Liver (tissue), 8 donors: ENCODE measurements at regions not wholly inside any gene's neighbourhood (a gene's known extent, or its start where the extent isn't known, plus 50 kb on each side); places are given as distances from the start of the nearest gene placed in this dataset.

Experiments
- DNase-seq: peaks from one replicate; pipeline ENCODE4 v3.0.0-alpha.2; 2017; ENCODE audit warnings: low spot score
- H3K27ac ChIP-seq, 2 donors: one replicate each; pipeline ENCODE4 v1.7.0; 2013; ENCODE audit warnings: inconsistent platforms in 2 of 2, low read length in 2 of 2, control low read depth in 1 of 2, low read depth in 1 of 2, mild to moderate bottlenecking in 1 of 2
- H3K27me3 ChIP-seq, 4 donors: one replicate each; pipeline versions ENCODE4 v1.6.1 to v1.7.0; 2013; ENCODE audit warnings: low read length in 3 of 4, inconsistent platforms in 1 of 4, mild to moderate bottlenecking in 1 of 4, moderate library complexity in 1 of 4; ENCODE audit not compliant: control insufficient read depth in 4 of 4, insufficient read depth in 4 of 4
- H3K36me3 ChIP-seq, 4 donors: one replicate each; pipeline versions ENCODE4 v1.6.1 to v1.7.0; 2013; ENCODE audit warnings: low read length in 3 of 4, mild to moderate bottlenecking in 3 of 4, low read depth in 1 of 4, moderate library complexity in 1 of 4; ENCODE audit not compliant: control insufficient read depth in 4 of 4, insufficient read depth in 3 of 4
- H3K4me1 ChIP-seq, 4 donors: one replicate each; pipeline versions ENCODE4 v1.6.1 to v1.7.0; 2013; ENCODE audit warnings: low read length in 3 of 4, mild to moderate bottlenecking in 3 of 4, moderate library complexity in 1 of 4; ENCODE audit not compliant: control insufficient read depth in 4 of 4, insufficient read depth in 4 of 4
- H3K4me3 ChIP-seq, 3 donors: one replicate each; pipeline versions ENCODE4 v1.6.1 to v1.7.0; 2013; ENCODE audit warnings: low read length in 3 of 3, control low read depth in 1 of 3, low read depth in 1 of 3, mild to moderate bottlenecking in 1 of 3
- H3K9ac ChIP-seq, 2 donors: one replicate each; pipeline ENCODE4 v1.7.0; 2013; ENCODE audit warnings: low read length in 2 of 2, mild to moderate bottlenecking in 2 of 2, moderate library complexity in 2 of 2, control low read depth in 1 of 2, low read depth in 1 of 2
- H3K9me3 ChIP-seq, 4 donors: one replicate each; pipeline versions ENCODE4 v1.6.1 to v1.7.0; 2013; ENCODE audit warnings: low read length in 3 of 4; ENCODE audit not compliant: control insufficient read depth in 4 of 4
- CTCF ChIP-seq: fragments of 150-350 bp; IDR thresholded peaks from 2 replicates; pipeline ENCODE4 v1.5.1; 2017; ENCODE audit warnings: improper control_type of control experiment, low read depth, low read length; ENCODE audit not compliant: missing input control
- EGR1 ChIP-seq, 2 donors: IDR thresholded peaks; 2 replicates each; pipeline ENCODE4 v1.6.1; 2016 to 2018; ENCODE audit warnings: antibody characterized with exemption in 2 of 2, low read depth in 2 of 2
- FOXA1 ChIP-seq: IDR thresholded peaks from 2 replicates; pipeline ENCODE4 v1.6.1; 2016; ENCODE audit warnings: antibody characterized with exemption
- FOXA2 ChIP-seq: IDR thresholded peaks from 2 replicates; pipeline ENCODE4 v1.6.1; 2016; ENCODE audit warnings: antibody characterized with exemption
- GABPA ChIP-seq, 2 donors: IDR thresholded peaks in 1 of 2; conservative IDR thresholded peaks in 1 of 2; 2 replicates each; pipeline ENCODE4 v1.6.1; 2016; ENCODE audit warnings: antibody characterized with exemption in 2 of 2, mild to moderate bottlenecking in 1 of 2, moderate library complexity in 1 of 2
- HNF4A ChIP-seq, 2 donors: conservative IDR thresholded peaks; 2 replicates each; pipeline ENCODE4 v1.6.1; 2016; ENCODE audit warnings: antibody characterized with exemption in 2 of 2, mild to moderate bottlenecking in 2 of 2
- HNF4G ChIP-seq: IDR thresholded peaks from 2 replicates; pipeline ENCODE4 v1.6.1; 2016; ENCODE audit warnings: antibody characterized with exemption
- JUND ChIP-seq, 2 donors: IDR thresholded peaks; 2 replicates each; pipeline ENCODE4 v1.6.1; 2016; ENCODE audit warnings: antibody characterized with exemption in 2 of 2
- NR2F2 ChIP-seq: IDR thresholded peaks from 2 replicates; pipeline ENCODE4 v1.6.1; 2016; ENCODE audit warnings: antibody characterized with exemption
- RAD21 ChIP-seq, 2 donors: IDR thresholded peaks; 2 replicates each; pipeline ENCODE4 v1.6.1; 2016; ENCODE audit warnings: antibody characterized with exemption in 2 of 2, mild to moderate bottlenecking in 2 of 2
- RXRA ChIP-seq, 2 donors: IDR thresholded peaks; 2 replicates each; pipeline ENCODE4 v1.6.1; 2017 to 2018; ENCODE audit warnings: antibody characterized with exemption in 2 of 2, mild to moderate bottlenecking in 1 of 2
- SP1 ChIP-seq: IDR thresholded peaks from 2 replicates; pipeline ENCODE4 v1.6.1; 2018; ENCODE audit warnings: antibody characterized with exemption, mild to moderate bottlenecking
- TAF1 ChIP-seq: conservative IDR thresholded peaks from 2 replicates; pipeline ENCODE4 v1.6.1; 2016; ENCODE audit warnings: antibody characterized with exemption, mild to moderate bottlenecking
- YY1 ChIP-seq: IDR thresholded peaks from 2 replicates; pipeline ENCODE4 v1.6.1; 2016; ENCODE audit warnings: antibody characterized with exemption, mild to moderate bottlenecking
- WGBS: extraction: QIAGEN DNeasy Blood & Tissue Kit; methylation state at CpG from one replicate; pipeline ENCODE4 v1.1.7; 2013; 5-methylcytosine and 5-hydroxymethylcytosine counted together
- TF ChIP-seq, protein P1 (sequence below): IDR thresholded peaks from 2 replicates; pipeline ENCODE4 v1.6.1; 2016; ENCODE audit warnings: antibody characterized with exemption
- TF ChIP-seq, protein P2 (sequence below): IDR thresholded peaks from 2 replicates; pipeline ENCODE4 v1.6.1; 2016; ENCODE audit warnings: antibody characterized with exemption
- TF ChIP-seq, protein P3 (sequence below): IDR thresholded peaks from 2 replicates; pipeline ENCODE4 v1.6.1; 2016; ENCODE audit warnings: antibody characterized with exemption, mild to moderate bottlenecking
- donor health status: healthy.
- donor health status: healthy.
- donor health status: healthy.
- donor health status: healthy.
- donor health status: healthy.

GRCh38 chr5:54672871-54673270 is 155.3 kb downstream of the SNX18 start:
- no peak for DNase-seq
- H3K9me3 ChIP-seq, result peaks cover 0 to 3% (median under 1%) of the 10 kb centered on the region in 4 donors
- no peaks in the 10 kb centered on the region for H3K27me3 ChIP-seq
- H3K4me3 ChIP-seq, result no peak overlapping the region
- peak overlapping the region in 1 of 2 donors; percentile 45 for H3K27ac ChIP-seq
- H3K9ac ChIP-seq, result no peak overlapping the region
- TF ChIP-seq SP1, result no peak
- TF ChIP-seq GABPA (IDR thresholded peaks at IDR 0.05 in 1 of 2, conservative IDR thresholded peaks at IDR 0.05 in 1 of 2), result no peak
- TF ChIP-seq CTCF, result no peak
- no peak for TF ChIP-seq FOXA2
- TF ChIP-seq EGR1 (IDR thresholded peaks at IDR 0.05; ENCODE audit: low read depth in 2 of 2), result no peak
- no peak for TF ChIP-seq YY1
- TF ChIP-seq JUND (IDR thresholded peaks at IDR 0.05), result no peak
- no peak for TF ChIP-seq FOXA1
- no peak for TF ChIP-seq RAD21 (IDR thresholded peaks at IDR 0.05)
- no peak for TF ChIP-seq HNF4G
- TF ChIP-seq, protein P1, sequence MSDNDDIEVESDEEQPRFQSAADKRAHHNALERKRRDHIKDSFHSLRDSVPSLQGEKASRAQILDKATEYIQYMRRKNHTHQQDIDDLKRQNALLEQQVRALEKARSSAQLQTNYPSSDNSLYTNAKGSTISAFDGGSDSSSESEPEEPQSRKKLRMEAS, result no peak
- no peak for TF ChIP-seq HNF4A (conservative IDR thresholded peaks at IDR 0.05)
- no peak for TF ChIP-seq TAF1
- no peak for TF ChIP-seq RXRA (IDR thresholded peaks at IDR 0.05)
- TF ChIP-seq NR2F2, result no peak
- TF ChIP-seq, protein P2, sequence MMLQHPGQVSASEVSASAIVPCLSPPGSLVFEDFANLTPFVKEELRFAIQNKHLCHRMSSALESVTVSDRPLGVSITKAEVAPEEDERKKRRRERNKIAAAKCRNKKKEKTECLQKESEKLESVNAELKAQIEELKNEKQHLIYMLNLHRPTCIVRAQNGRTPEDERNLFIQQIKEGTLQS, result no peak
- TF ChIP-seq, protein P3, sequence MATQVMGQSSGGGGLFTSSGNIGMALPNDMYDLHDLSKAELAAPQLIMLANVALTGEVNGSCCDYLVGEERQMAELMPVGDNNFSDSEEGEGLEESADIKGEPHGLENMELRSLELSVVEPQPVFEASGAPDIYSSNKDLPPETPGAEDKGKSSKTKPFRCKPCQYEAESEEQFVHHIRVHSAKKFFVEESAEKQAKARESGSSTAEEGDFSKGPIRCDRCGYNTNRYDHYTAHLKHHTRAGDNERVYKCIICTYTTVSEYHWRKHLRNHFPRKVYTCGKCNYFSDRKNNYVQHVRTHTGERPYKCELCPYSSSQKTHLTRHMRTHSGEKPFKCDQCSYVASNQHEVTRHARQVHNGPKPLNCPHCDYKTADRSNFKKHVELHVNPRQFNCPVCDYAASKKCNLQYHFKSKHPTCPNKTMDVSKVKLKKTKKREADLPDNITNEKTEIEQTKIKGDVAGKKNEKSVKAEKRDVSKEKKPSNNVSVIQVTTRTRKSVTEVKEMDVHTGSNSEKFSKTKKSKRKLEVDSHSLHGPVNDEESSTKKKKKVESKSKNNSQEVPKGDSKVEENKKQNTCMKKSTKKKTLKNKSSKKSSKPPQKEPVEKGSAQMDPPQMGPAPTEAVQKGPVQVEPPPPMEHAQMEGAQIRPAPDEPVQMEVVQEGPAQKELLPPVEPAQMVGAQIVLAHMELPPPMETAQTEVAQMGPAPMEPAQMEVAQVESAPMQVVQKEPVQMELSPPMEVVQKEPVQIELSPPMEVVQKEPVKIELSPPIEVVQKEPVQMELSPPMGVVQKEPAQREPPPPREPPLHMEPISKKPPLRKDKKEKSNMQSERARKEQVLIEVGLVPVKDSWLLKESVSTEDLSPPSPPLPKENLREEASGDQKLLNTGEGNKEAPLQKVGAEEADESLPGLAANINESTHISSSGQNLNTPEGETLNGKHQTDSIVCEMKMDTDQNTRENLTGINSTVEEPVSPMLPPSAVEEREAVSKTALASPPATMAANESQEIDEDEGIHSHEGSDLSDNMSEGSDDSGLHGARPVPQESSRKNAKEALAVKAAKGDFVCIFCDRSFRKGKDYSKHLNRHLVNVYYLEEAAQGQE, result no peak
- H3K36me3 ChIP-seq, result no peaks in the 10 kb centered on the region
- no peaks in the 10 kb centered on the region for H3K4me1 ChIP-seq

- no peak for DNase-seq
- no peak for TF ChIP-seq FOXA1
- TF ChIP-seq, protein P2, result no peak
- TF ChIP-seq TAF1, result no peak
- TF ChIP-seq HNF4G, result no peak
- TF ChIP-seq YY1, result no peak
- no peak for TF ChIP-seq CTCF
- TF ChIP-seq FOXA2, result no peak
- no peak for TF ChIP-seq SP1
- no peak for TF ChIP-seq JUND (IDR thresholded peaks at IDR 0.05)
- H3K36me3 ChIP-seq, result no peaks in the 10 kb centered on the region
- WGBS, result 81% methylated on average over 2 of the region's 2 CpGs
- H3K9ac ChIP-seq, result no peak overlapping the region
- no peak overlapping the region for H3K4me3 ChIP-seq
- H3K4me1 ChIP-seq, result no peaks in the 10 kb centered on the region
- peak overlapping the region in 1 of 2 donors; percentile 54 for H3K27ac ChIP-seq
- no peaks in the 10 kb centered on the region for H3K27me3 ChIP-seq
- H3K9me3 ChIP-seq, result peaks cover 0 to 3% (median under 1%) of the 10 kb centered on the region in 4 donors
These were observed 154.1 kb downstream of the SNX18 start for GRCh38 chr5:54671681-54672080.
